Sigmoid colon (tissue), 6 donors: ENCODE measurements at regions not wholly inside any gene's neighbourhood (a gene's known extent, or its start where the extent isn't known, plus 50 kb on each side); places are given as distances from the start of the nearest gene placed in this dataset.

Experiments used
- DNase-seq: peaks from one replicate; pipeline ENCODE4 v3.0.0-alpha.2; 2019
- H3K27ac ChIP-seq, 4 donors: fragments of 200-600 bp; sonication (generic); one replicate each; pipeline ENCODE4 v1.5.1; 2016 to 2019; ENCODE audit warnings: mild to moderate bottlenecking in 1 of 4
- H3K27me3 ChIP-seq, 3 donors: fragments of 200-600 bp; sonication (generic); one replicate each; pipeline ENCODE4 v1.5.1; 2019; ENCODE audit warnings: mild to moderate bottlenecking in 1 of 3
- H3K36me3 ChIP-seq, 4 donors: fragments of 200-600 bp; sonication (generic); one replicate each; pipeline ENCODE4 v1.5.1; 2016 to 2019
- H3K4me1 ChIP-seq, 4 donors: fragments of 200-600 bp; sonication (generic); one replicate each; pipeline ENCODE4 v1.5.1; 2017 to 2019
- H3K4me3 ChIP-seq, 4 donors: fragments of 200-600 bp; sonication (generic); one replicate each; pipeline ENCODE4 v1.5.1; 2017 to 2019; ENCODE audit warnings: mild to moderate bottlenecking in 2 of 4, moderate library complexity in 1 of 4
- H3K9me3 ChIP-seq, 4 donors: fragments of 200-600 bp in 3 of 4; sonication (generic) in 3 of 4; one replicate each; pipeline versions ENCODE4 v1.5.1 to v1.6.1; 2013 to 2019
- CTCF ChIP-seq, 4 experiments: fragments of 450-650 bp in 3 of 4; fragments of 200-600 bp in 1 of 4; IDR thresholded peaks; one replicate each; pipeline ENCODE4 v1.5.1; 2016 to 2019; ENCODE audit warnings: antibody characterized with exemption in 4 of 4, mild to moderate bottlenecking in 3 of 4, moderate library complexity in 2 of 4
- EP300 ChIP-seq, 4 donors: sonication (generic); formaldehyde crosslinking; IDR thresholded peaks; one replicate each; pipeline ENCODE4 v1.6.1; 2017; ENCODE audit warnings: antibody characterized with exemption in 4 of 4
- POLR2A ChIP-seq, 2 donors: fragments of 450-650 bp; IDR thresholded peaks; one replicate each; pipeline ENCODE4 v1.6.1; 2016; ENCODE audit warnings: antibody characterized with exemption in 2 of 2, mild to moderate bottlenecking in 2 of 2, moderate library complexity in 2 of 2
- POLR2AphosphoS5 ChIP-seq, 4 donors: sonication (generic); formaldehyde crosslinking; IDR thresholded peaks; one replicate each; pipeline ENCODE4 v1.6.1; 2017; ENCODE audit warnings: antibody characterized with exemption in 4 of 4
- WGBS, 2 donors: extraction: QIAGEN DNeasy Blood & Tissue Kit; methylation state at CpG; one replicate each; pipeline ENCODE4 v1.1.7; 2013; 5-methylcytosine and 5-hydroxymethylcytosine counted together
- intact Hi-C: fragments of 100-400 bp; cut with DNase I; formaldehyde crosslinking; loops from one replicate; pipeline ENCODE4 v1.15.1; 2023
- donor health status: healthy with polysubstance abuse.
- donor health status: healthy.

GRCh38 chr15:62812515-62812835 is 230.1 kb upstream of the TPM1 start:
- WGBS, 2 donors = 86 to 94% methylated on average over 7 of the region's 7 CpGs

GRCh38 chr15:62816342-62817069 is 226.0 kb upstream of the TPM1 start:
- 82 to 88% methylated on average over 4 of the region's 4 CpGs for WGBS, 2 donors
- intact Hi-C loops = no loop called here
- H3K4me3 ChIP-seq = no peak overlapping the region

More at GRCh38 chr15:62812515-62812835, 230.1 kb upstream of the TPM1 start:
- Histone ChIP-seq H3K36me3 (peaks cover 0 to 6% (median 0%) of the 10 kb centered on the region in 4 donors), H3K4me1 (no peaks in the 10 kb centered on the region), H3K27ac (no peak overlapping the region), H3K9me3 (no peaks in the 10 kb centered on the region), H3K27me3 (no peaks in the 10 kb centered on the region), H3K4me3 (no peak overlapping the region)
- DNase-seq = no peak
- TF ChIP-seq POLR2AphosphoS5 (IDR thresholded peaks at IDR 0.05) = no peak
- no peak for TF ChIP-seq POLR2A (IDR thresholded peaks at IDR 0.05)
- no peak for TF ChIP-seq EP300 (IDR thresholded peaks at IDR 0.05)
- TF ChIP-seq CTCF (IDR thresholded peaks at IDR 0.05) = no peak
- intact Hi-C loops = no loop called here

GRCh38 chr15:62818691-62819090 is 223.9 kb upstream of the TPM1 start:
- H3K27me3 ChIP-seq = no peaks in the 10 kb centered on the region
- H3K36me3 ChIP-seq = peaks cover 0 to 21% (median 8%) of the 10 kb centered on the region in 4 donors
- H3K4me3 ChIP-seq = no peak overlapping the region
- H3K4me1 ChIP-seq = no peaks in the 10 kb centered on the region
- DNase-seq = no peak
- intact Hi-C loops = no loop called here
- no peak overlapping the region for H3K27ac ChIP-seq
- WGBS, 2 donors = 92 to 96% methylated on average over 1 of the region's 1 CpG
- no peak for TF ChIP-seq CTCF (IDR thresholded peaks at IDR 0.05)
- no peak for TF ChIP-seq EP300 (IDR thresholded peaks at IDR 0.05)
- no peak for TF ChIP-seq POLR2AphosphoS5 (IDR thresholded peaks at IDR 0.05)
- H3K9me3 ChIP-seq = no peaks in the 10 kb centered on the region

More at GRCh38 chr15:62816342-62817069, 226.0 kb upstream of the TPM1 start:
- no peak for DNase-seq
- Histone ChIP-seq H3K36me3 (peaks cover 0 to 21% (median 8%) of the 10 kb centered on the region in 4 donors), H3K9me3 (no peaks in the 10 kb centered on the region), H3K27ac (no peak overlapping the region), H3K27me3 (no peaks in the 10 kb centered on the region), H3K4me1 (no peaks in the 10 kb centered on the region)
- no peak for TF ChIP-seq POLR2AphosphoS5 (IDR thresholded peaks at IDR 0.05)
- TF ChIP-seq CTCF (IDR thresholded peaks at IDR 0.05) = no peak
- TF ChIP-seq POLR2A (IDR thresholded peaks at IDR 0.05) = no peak
- no peak for TF ChIP-seq EP300 (IDR thresholded peaks at IDR 0.05)

GRCh38 chr15:62821384-62822131 is 221.0 kb upstream of the TPM1 start:
- peaks cover 0 to 5% (median 2%) of the 10 kb centered on the region in 4 donors for H3K4me1 ChIP-seq
- H3K36me3 ChIP-seq = peaks cover 0 to 21% (median 8%) of the 10 kb centered on the region in 4 donors
- no peak overlapping the region for H3K4me3 ChIP-seq
- WGBS, 2 donors = 18 to 72% methylated on average over 10 of the region's 10 CpGs
- no peaks in the 10 kb centered on the region for H3K27me3 ChIP-seq
- H3K27ac ChIP-seq = no peak overlapping the region
- TF ChIP-seq EP300 (IDR thresholded peaks at IDR 0.05) (no peak), CTCF (IDR thresholded peaks at IDR 0.05) (no peak), POLR2AphosphoS5 (IDR thresholded peaks at IDR 0.05) (no peak), POLR2A (IDR thresholded peaks at IDR 0.05) (no peak)
- intact Hi-C loops = no loop called here
- DNase-seq = no peak
- H3K9me3 ChIP-seq = no peaks in the 10 kb centered on the region
